ENCODE measurements at regions not wholly inside any gene's neighbourhood (a gene's known extent, or its start where the extent isn't known, plus 50 kb on each side); places are given as distances from the start of the nearest gene placed in this dataset.

DNA sequence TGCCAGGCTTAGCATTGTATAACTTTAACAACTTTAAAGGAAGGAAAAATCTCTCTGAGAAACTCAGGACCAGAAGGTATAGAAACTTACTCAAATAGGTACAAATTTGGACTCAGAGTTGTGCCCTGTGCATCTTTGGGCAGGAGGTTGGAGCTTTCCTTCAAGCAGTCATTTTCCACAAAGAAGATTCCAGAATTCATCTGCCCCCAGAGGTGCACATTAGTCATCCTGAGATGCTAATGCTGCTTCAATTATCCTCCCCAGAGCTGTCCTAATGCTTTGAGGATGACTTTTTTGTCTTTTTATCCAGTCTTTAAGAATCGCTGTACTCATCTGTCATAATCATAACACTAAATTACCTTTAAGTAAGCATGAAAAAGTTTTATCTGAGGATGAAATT is 243.0 kb upstream of the WWC1 start:
- H3K4me3 ChIP-seq = no peak overlapping the region
- no peak for DNase-seq (ENCODE audit: low spot score)
- TF ChIP-seq, protein P1, sequence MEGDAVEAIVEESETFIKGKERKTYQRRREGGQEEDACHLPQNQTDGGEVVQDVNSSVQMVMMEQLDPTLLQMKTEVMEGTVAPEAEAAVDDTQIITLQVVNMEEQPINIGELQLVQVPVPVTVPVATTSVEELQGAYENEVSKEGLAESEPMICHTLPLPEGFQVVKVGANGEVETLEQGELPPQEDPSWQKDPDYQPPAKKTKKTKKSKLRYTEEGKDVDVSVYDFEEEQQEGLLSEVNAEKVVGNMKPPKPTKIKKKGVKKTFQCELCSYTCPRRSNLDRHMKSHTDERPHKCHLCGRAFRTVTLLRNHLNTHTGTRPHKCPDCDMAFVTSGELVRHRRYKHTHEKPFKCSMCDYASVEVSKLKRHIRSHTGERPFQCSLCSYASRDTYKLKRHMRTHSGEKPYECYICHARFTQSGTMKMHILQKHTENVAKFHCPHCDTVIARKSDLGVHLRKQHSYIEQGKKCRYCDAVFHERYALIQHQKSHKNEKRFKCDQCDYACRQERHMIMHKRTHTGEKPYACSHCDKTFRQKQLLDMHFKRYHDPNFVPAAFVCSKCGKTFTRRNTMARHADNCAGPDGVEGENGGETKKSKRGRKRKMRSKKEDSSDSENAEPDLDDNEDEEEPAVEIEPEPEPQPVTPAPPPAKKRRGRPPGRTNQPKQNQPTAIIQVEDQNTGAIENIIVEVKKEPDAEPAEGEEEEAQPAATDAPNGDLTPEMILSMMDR (IDR thresholded peaks at IDR 0.05) = no peak
- no peak overlapping the region for H3K27ac ChIP-seq

DNA sequence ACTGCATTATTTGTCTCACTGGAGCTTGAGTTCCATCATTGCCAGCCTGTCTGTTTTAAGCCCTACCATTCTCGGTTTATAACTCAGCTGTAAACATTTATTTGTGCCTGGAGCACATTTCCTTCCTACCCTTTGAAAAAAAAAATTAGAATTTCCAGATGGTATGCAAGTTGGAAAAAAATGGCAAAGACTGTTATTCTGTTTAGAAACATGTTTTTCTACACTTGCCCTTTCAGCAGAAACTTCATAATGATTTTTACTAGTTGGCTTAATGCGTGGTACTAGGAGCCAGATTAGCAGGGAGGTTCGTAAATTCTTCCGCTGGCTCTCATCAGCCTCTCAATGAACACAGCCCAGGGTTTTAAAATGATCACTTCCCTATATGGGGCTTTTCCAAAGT is 238.8 kb upstream of the WWC1 start:
- no peak for DNase-seq (ENCODE audit: low spot score)
- no peak overlapping the region for H3K4me3 ChIP-seq
- TF ChIP-seq, protein P1 (IDR thresholded peaks at IDR 0.05) = no peak
- H3K27ac ChIP-seq = no peak overlapping the region

DNA sequence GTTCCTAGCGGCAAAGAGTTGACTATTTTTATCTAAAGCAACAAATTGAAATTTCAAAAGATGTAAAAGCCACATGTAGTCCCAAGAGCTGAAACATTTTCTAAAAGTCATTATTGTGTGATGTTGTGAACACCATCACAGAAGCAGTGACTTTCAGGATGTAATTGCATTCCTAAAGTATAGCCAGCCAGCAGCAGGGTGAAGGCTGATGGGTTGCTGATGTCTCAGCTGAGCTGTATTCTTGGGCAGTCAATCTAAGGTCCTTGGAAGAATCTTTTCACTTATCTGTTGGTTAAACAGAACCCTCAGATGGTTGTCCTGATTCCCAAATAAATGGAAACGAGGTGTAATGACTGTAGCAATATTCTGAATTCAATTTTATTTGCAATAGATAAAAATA is 237.4 kb upstream of the WWC1 start:
- TF ChIP-seq, protein P1 (IDR thresholded peaks at IDR 0.05) = no peak
- H3K27ac ChIP-seq = no peak overlapping the region
- DNase-seq (ENCODE audit: low spot score) = no peak
- no peak overlapping the region for H3K4me3 ChIP-seq

DNA sequence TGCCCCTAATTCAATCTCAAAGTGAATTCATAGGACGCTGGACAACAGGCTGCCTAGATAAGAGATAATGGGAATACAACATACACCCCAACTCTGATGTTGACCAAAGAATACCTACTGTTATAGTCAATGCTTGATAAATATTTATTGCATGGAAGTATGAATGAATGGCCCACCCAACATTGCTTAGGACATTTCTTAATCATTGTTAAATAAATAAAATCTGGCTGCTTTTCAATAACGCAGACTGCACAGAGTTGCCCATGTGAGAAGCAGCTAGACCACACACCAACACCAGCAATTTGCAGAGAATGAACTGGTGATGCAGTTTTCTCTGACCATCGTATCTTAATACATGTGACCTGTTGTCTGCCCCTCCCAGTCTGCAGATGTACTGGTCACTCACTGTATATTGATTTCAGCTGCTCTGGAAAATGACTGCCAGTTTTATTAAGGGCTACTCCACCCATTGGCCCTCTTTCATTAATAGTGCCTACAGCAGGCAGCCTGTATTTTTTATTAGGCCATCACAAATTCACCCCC is 236.2 kb upstream of the WWC1 start:
- DNase-seq (ENCODE audit: low spot score) = no peak
- TF ChIP-seq, protein P1 (IDR thresholded peaks at IDR 0.05) = no peak
- Histone ChIP-seq H3K4me3 (no peak overlapping the region), H3K27ac (no peak overlapping the region)

DNA sequence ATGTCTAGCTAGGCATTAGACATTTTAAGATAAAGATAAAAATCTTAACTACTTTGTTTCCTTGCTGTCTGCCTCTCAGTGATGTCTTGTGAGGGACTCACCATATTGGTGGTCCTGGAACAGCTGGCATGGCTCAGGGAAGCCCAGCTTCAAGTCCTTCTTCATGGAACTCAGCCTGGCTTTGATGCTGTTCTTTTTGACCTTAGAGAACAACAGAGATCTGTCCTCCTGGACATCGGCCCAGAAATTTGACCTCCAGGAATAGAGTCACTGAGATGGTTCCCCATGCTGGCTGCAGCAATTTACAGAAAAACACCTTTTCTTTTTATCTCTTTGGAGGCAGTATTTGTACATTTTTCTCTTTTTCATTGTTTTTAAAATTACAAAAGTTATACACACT is 235.5 kb upstream of the WWC1 start:
- no peak for DNase-seq (ENCODE audit: low spot score)
- TF ChIP-seq, protein P1 (IDR thresholded peaks at IDR 0.05) = no peak
- no peak overlapping the region for H3K4me3 ChIP-seq
- H3K27ac ChIP-seq = no peak overlapping the region

DNA sequence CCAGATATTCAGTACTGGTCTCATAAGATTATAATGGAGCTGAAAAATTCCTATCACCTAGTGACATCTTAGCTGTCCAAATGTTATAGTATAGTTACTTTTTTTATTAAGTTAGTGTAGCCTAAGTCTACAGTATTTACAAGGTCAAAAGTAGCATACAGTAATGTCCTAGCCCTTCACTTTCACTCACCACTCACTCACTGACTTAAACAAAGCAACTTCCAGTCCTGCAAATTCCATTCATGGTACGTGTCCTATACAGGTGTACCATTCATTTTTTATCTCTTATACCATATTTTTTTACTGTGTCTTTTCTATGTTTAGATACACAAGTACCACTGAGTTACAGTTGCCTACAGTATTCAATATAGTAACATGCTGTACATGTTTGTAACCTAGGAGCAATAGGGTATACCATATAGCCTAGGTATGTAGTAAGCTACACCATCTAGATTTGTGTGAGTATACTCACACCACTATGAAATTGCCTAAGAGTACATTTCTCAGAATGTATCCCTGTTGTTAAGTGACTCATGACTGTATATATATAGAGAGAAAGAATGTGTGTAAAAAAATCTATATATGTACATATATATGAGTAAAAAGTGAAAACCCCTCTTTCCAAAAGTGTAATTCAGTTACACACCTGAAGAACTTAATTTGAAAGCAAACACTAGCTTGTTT is 234.8 kb upstream of the WWC1 start:
- no peak overlapping the region for H3K4me3 ChIP-seq
- H3K27ac ChIP-seq = no peak overlapping the region
- DNase-seq (ENCODE audit: low spot score) = no peak
- TF ChIP-seq, protein P1 (IDR thresholded peaks at IDR 0.05) = no peak

DNA sequence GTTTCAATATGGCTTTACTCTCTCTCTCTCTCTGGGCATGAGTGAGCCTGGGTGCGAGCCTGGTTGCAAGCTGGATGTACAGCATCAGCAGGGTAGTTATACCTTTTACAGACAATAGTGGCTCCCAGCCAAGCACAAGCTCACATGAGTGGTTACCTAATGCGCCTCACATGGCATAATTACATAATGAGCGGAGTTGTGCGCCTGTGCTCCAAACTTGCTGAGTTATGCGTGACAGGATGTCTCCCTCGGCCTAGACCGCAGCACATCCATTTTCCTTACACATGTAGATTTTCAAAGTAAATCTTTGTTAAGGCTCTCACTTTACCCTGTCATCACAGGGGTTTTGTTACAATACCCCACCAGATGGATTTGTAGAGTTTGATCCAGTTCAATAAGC is 233.5 kb upstream of the WWC1 start:
- TF ChIP-seq, protein P1 (IDR thresholded peaks at IDR 0.05) = no peak
- H3K27ac ChIP-seq = no peak overlapping the region
- H3K4me3 ChIP-seq = no peak overlapping the region
- no peak for DNase-seq (ENCODE audit: low spot score)
